ENCODE measurements at regions not wholly inside any gene's neighbourhood (a gene's known extent, or its start where the extent isn't known, plus 50 kb on each side); places are given as distances from the start of the nearest gene placed in this dataset.

DNA sequence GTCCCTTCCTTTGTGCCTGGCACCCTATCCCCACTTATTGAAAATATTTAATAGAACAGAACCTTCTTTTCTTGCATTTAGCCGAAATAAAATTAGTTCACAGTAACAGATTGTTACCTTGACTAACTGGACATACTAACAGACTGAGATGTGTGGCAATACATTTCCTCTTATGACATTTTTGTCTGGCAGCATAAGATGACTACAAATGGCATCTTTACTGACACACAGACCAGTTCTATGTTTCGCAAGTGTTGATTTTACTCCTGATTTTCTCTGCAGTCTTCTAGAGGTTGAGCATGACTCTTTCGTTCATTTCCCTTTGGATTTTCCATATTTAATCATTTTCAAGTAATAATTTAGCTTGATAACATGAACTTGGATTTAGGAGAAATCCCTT is 474.6 kb downstream of the CBLN4 start:
- TF ChIP-seq, protein P1, sequence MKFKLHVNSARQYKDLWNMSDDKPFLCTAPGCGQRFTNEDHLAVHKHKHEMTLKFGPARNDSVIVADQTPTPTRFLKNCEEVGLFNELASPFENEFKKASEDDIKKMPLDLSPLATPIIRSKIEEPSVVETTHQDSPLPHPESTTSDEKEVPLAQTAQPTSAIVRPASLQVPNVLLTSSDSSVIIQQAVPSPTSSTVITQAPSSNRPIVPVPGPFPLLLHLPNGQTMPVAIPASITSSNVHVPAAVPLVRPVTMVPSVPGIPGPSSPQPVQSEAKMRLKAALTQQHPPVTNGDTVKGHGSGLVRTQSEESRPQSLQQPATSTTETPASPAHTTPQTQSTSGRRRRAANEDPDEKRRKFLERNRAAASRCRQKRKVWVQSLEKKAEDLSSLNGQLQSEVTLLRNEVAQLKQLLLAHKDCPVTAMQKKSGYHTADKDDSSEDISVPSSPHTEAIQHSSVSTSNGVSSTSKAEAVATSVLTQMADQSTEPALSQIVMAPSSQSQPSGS (IDR thresholded peaks at IDR 0.05; ENCODE audit: low read length) = no peak
- TF ChIP-seq EZH2 (IDR thresholded peaks at IDR 0.05; ENCODE audit: borderline replicate concordance, control insufficient read depth, low read depth, low read length) (no peak), ZNF217 (IDR thresholded peaks at IDR 0.05) (no peak), POLR2AphosphoS5 (IDR thresholded peaks at IDR 0.05; ENCODE audit: low read length) (no peak), SUZ12 (IDR thresholded peaks at IDR 0.05; ENCODE audit: unreplicated experiment) (no peak), POLR2AphosphoS2 (IDR thresholded peaks at IDR 0.05; ENCODE audit: low read depth, low read length) (no peak), JUND (IDR thresholded peaks at IDR 0.05; ENCODE audit: low read depth, low read length) (no peak), ETV6 (conservative IDR thresholded peaks at IDR 0.05 in 1 of 2, IDR thresholded peaks at IDR 0.05 in 1 of 2; ENCODE audit: borderline replicate concordance in 1 of 2, low read depth in 1 of 2) (no peak), TCF12 (IDR thresholded peaks at IDR 0.05; ENCODE audit: low read depth, low read length) (no peak), MAX (IDR thresholded peaks at IDR 0.05; ENCODE audit: low read depth, low read length) (no peak), NBN (IDR thresholded peaks at IDR 0.05) (no peak), CREB1 (IDR thresholded peaks at IDR 0.05; ENCODE audit: low read depth) (no peak)
- TF ChIP-seq, protein P2, sequence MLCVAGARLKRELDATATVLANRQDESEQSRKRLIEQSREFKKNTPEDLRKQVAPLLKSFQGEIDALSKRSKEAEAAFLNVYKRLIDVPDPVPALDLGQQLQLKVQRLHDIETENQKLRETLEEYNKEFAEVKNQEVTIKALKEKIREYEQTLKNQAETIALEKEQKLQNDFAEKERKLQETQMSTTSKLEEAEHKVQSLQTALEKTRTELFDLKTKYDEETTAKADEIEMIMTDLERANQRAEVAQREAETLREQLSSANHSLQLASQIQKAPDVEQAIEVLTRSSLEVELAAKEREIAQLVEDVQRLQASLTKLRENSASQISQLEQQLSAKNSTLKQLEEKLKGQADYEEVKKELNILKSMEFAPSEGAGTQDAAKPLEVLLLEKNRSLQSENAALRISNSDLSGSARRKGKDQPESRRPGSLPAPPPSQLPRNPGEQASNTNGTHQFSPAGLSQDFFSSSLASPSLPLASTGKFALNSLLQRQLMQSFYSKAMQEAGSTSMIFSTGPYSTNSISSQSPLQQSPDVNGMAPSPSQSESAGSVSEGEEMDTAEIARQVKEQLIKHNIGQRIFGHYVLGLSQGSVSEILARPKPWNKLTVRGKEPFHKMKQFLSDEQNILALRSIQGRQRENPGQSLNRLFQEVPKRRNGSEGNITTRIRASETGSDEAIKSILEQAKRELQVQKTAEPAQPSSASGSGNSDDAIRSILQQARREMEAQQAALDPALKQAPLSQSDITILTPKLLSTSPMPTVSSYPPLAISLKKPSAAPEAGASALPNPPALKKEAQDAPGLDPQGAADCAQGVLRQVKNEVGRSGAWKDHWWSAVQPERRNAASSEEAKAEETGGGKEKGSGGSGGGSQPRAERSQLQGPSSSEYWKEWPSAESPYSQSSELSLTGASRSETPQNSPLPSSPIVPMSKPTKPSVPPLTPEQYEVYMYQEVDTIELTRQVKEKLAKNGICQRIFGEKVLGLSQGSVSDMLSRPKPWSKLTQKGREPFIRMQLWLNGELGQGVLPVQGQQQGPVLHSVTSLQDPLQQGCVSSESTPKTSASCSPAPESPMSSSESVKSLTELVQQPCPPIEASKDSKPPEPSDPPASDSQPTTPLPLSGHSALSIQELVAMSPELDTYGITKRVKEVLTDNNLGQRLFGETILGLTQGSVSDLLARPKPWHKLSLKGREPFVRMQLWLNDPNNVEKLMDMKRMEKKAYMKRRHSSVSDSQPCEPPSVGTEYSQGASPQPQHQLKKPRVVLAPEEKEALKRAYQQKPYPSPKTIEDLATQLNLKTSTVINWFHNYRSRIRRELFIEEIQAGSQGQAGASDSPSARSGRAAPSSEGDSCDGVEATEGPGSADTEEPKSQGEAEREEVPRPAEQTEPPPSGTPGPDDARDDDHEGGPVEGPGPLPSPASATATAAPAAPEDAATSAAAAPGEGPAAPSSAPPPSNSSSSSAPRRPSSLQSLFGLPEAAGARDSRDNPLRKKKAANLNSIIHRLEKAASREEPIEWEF (IDR thresholded peaks at IDR 0.05; ENCODE audit: insufficient replicate concordance, low read depth, low read length) = no peak
- TF ChIP-seq, protein P3, sequence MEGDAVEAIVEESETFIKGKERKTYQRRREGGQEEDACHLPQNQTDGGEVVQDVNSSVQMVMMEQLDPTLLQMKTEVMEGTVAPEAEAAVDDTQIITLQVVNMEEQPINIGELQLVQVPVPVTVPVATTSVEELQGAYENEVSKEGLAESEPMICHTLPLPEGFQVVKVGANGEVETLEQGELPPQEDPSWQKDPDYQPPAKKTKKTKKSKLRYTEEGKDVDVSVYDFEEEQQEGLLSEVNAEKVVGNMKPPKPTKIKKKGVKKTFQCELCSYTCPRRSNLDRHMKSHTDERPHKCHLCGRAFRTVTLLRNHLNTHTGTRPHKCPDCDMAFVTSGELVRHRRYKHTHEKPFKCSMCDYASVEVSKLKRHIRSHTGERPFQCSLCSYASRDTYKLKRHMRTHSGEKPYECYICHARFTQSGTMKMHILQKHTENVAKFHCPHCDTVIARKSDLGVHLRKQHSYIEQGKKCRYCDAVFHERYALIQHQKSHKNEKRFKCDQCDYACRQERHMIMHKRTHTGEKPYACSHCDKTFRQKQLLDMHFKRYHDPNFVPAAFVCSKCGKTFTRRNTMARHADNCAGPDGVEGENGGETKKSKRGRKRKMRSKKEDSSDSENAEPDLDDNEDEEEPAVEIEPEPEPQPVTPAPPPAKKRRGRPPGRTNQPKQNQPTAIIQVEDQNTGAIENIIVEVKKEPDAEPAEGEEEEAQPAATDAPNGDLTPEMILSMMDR (IDR thresholded peaks at IDR 0.05 in 2 of 3, conservative IDR thresholded peaks at IDR 0.05 in 1 of 3; ENCODE audit: control insufficient read depth in 2 of 3, extremely low read depth in 1 of 3, insufficient read depth in 1 of 3, low read depth in 3 of 3, low read length in 3 of 3) = no peak

All from GM12878 (cell line).